K562 (cell line): ENCODE measurements at regions not wholly inside any gene's neighbourhood (a gene's known extent, or its start where the extent isn't known, plus 50 kb on each side); places are given as distances from the start of the nearest gene placed in this dataset.

Experiments used
- ATAC-seq: fragments of 200-7000 bp; cut with Tn5 transposase; 3 replicates; pipeline ENCODE4 v1.9.1; 2020; ENCODE audit warnings: moderate library complexity
- BruUV-seq: library from RNA; stranded (reverse); fragments of 400-500 nt; replicated peaks from 2 replicates; lab custom pipeline; 2021; lab: Mats Ljungman, UMichigan
- CTCF ChIA-PET: fragments of 300-600 bp; formaldehyde crosslinking; extraction: SDS; loops from one replicate; lab custom pipeline; 2021; ENCODE audit warnings: low intra/inter-chr PET ratio; lab: Yijun Ruan, JAX
- POLR2A ChIA-PET: fragments of 300-600, 350-650 bp; sonication (Branson Sonifier 250); formaldehyde crosslinking; extraction: SDS; loops from one replicate; lab custom pipeline; 2021; ENCODE audit warnings: antibody characterized with exemption, inconsistent platforms; lab: Yijun Ruan, JAX
- DNase-seq, 4 experiments: peaks; one replicate each; pipeline versions ENCODE4 v3.0.0 to v3.0.0-alpha.2; 2011 to 2018; ENCODE audit warnings: low spot score in 3 of 4, mixed read lengths in 3 of 4; ENCODE audit errors: extremely low read depth in 1 of 4
- FAIRE-seq: peaks from 2 replicates; lab custom pipeline; 2011; peaks lifted over from hg19 to GRCh38; lab: Jason Lieb, UNC
- H2AFZ ChIP-seq: 2 replicates; pipeline ENCODE4 v1.6.0; 2011; ENCODE audit warnings: low read depth, low read length, control low read depth, inconsistent platforms
- H3K27ac ChIP-seq: fragments of 200-600 bp; 3 replicates; pipeline ENCODE4 v1.8.0; 2011; ENCODE audit warnings: low read depth, mild to moderate bottlenecking, control low read depth, inconsistent platforms, low read length, moderate library complexity, mixed read lengths; ENCODE audit errors: extremely low read depth
- H3K27me3 ChIP-seq, 2 experiments: fragments of 300-600 bp in 1 of 2; 2 replicates in 1 of 2; 3 replicates in 1 of 2; pipeline versions ENCODE4 v1.6.0 to v1.8.0; 2011; ENCODE audit warnings: inconsistent platforms in 2 of 2, low read length in 2 of 2, mild to moderate bottlenecking in 1 of 2, mixed read lengths in 1 of 2, moderate library complexity in 1 of 2; ENCODE audit not compliant: control insufficient read depth in 2 of 2, insufficient read depth in 2 of 2
- H3K36me3 ChIP-seq: fragments of 300-600 bp; 3 replicates; pipeline ENCODE4 v1.8.0; 2011; ENCODE audit warnings: mild to moderate bottlenecking, low read length, inconsistent platforms; ENCODE audit not compliant: control insufficient read depth, insufficient read depth
- H3K4me1 ChIP-seq, 2 experiments: fragments of 200-600 bp in 1 of 2; replicated peaks in 1 of 2; 2 replicates in 1 of 2; 3 replicates in 1 of 2; pipeline versions ENCODE4 v1.5.1 to v1.8.0; 2011; ENCODE audit warnings: inconsistent platforms in 2 of 2, low read length in 2 of 2, mild to moderate bottlenecking in 1 of 2, mixed read lengths in 1 of 2, moderate library complexity in 1 of 2; ENCODE audit not compliant: control insufficient read depth in 2 of 2, insufficient read depth in 2 of 2
- H3K4me2 ChIP-seq: 2 replicates; pipeline ENCODE4 v1.6.1; 2011; ENCODE audit warnings: low read length, control low read depth, inconsistent platforms, mixed read lengths; ENCODE audit not compliant: insufficient read depth
- H3K4me3 ChIP-seq: fragments of 200-600 bp; sonication (generic), shearing (Covaris generic); 2 replicates; pipeline ENCODE4 v1.5.1; 2016; ENCODE audit warnings: control low read depth, inconsistent platforms
- H3K79me2 ChIP-seq: fragments of 200-600 bp; 3 replicates; pipeline ENCODE4 v1.8.0; 2011; ENCODE audit warnings: low read length, inconsistent platforms; ENCODE audit not compliant: control insufficient read depth, insufficient read depth
- H3K9ac ChIP-seq, 2 experiments: 2 replicates each; pipeline versions ENCODE4 v1.6.0 to v1.6.1; 2011; ENCODE audit warnings: low read depth in 2 of 2, low read length in 2 of 2, control low read depth in 1 of 2, inconsistent platforms in 1 of 2, mild to moderate bottlenecking in 1 of 2, mixed read lengths in 1 of 2; ENCODE audit not compliant: insufficient read depth in 1 of 2
- H3K9me1 ChIP-seq: one replicate; pipeline ENCODE4 v1.6.0; 2011; ENCODE audit warnings: inconsistent platforms, mild to moderate bottlenecking, low read length, moderate library complexity; ENCODE audit not compliant: control insufficient read depth, insufficient read depth
- H3K9me3 ChIP-seq: replicated peaks from 2 replicates; pipeline ENCODE4 v1.5.1; 2011; ENCODE audit warnings: low read depth, low read length, inconsistent platforms; ENCODE audit not compliant: control insufficient read depth, insufficient read depth
- H4K20me1 ChIP-seq: replicated peaks from 2 replicates; pipeline ENCODE4 v1.6.1; 2011; ENCODE audit warnings: low read length, inconsistent platforms, mixed read lengths; ENCODE audit not compliant: control insufficient read depth, insufficient read depth
- CBFA2T2 ChIP-seq: fragments of 450-650 bp; conservative IDR thresholded peaks from 2 replicates; pipeline ENCODE4 v1.6.1; 2017; ENCODE audit warnings: mild to moderate bottlenecking
- CBX5 ChIP-seq: IDR thresholded peaks from 2 replicates; pipeline ENCODE4 v1.6.1; 2014; ENCODE audit warnings: low read depth, borderline replicate concordance
- CREBBP ChIP-seq: IDR thresholded peaks from one replicate; pipeline ENCODE4 v1.6.1; 2012; ENCODE audit warnings: low read depth, mild to moderate bottlenecking, control low read depth, inconsistent platforms, low read length
- GATAD2B ChIP-seq: fragments of 450-650 bp; IDR thresholded peaks from 2 replicates; pipeline ENCODE4 v1.6.1; 2017; ENCODE audit warnings: mild to moderate bottlenecking, borderline replicate concordance
- GTF2F1 ChIP-seq: IDR thresholded peaks from 2 replicates; pipeline ENCODE4 v1.6.1; 2011; ENCODE audit warnings: low read depth, low read length, improper control_type of control experiment
- HEY1 ChIP-seq: fragments of 250-450 bp; sonication (Bioruptor Pico); IDR thresholded peaks from 2 replicates; pipeline ENCODE4 v1.5.0; 2020; ENCODE audit warnings: mild to moderate bottlenecking, moderate library complexity, borderline replicate concordance
- LCOR ChIP-seq: sonication (generic); formaldehyde crosslinking; IDR thresholded peaks from 2 replicates; pipeline ENCODE4 v1.8.0; 2022; ENCODE audit warnings: mild to moderate bottlenecking, missing genetic modification reagents
- MAFF ChIP-seq: IDR thresholded peaks from 2 replicates; pipeline ENCODE4 v1.6.1; 2012; ENCODE audit warnings: low read length, improper control_type of control experiment
- POLR2AphosphoS5 ChIP-seq: IDR thresholded peaks from 2 replicates; pipeline ENCODE4 v1.6.1; 2011; ENCODE audit warnings: mild to moderate bottlenecking, low read depth, low read length, moderate library complexity; ENCODE audit not compliant: control insufficient read depth, insufficient read depth
- SMC3 ChIP-seq: conservative IDR thresholded peaks from 2 replicates; pipeline ENCODE4 v1.6.1; 2011; ENCODE audit warnings: low read depth, low read length, improper control_type of control experiment; ENCODE audit not compliant: insufficient read depth
- ZFP30 ChIP-seq: fragments of 250-450 bp; sonication (Bioruptor Pico); IDR thresholded peaks from 2 replicates; pipeline ENCODE4 v1.8.0; 2022; ENCODE audit warnings: moderate library complexity, mild to moderate bottlenecking, inconsistent platforms, borderline replicate concordance
- ZNF134 ChIP-seq: fragments of 250-450 bp; sonication (Bioruptor Pico); conservative IDR thresholded peaks from 2 replicates; pipeline ENCODE4 v1.4.0; 2020
- ZNF431 ChIP-seq: sonication (generic); formaldehyde crosslinking; IDR thresholded peaks from 2 replicates; pipeline ENCODE4 v1.8.0; 2022; ENCODE audit warnings: mild to moderate bottlenecking, missing genetic modification reagents
- ZNF77 ChIP-seq: fragments of 250-450 bp; sonication (Bioruptor Pico); IDR thresholded peaks from 2 replicates; pipeline ENCODE4 v1.5.0; 2020
- WGBS: fragments of 100-300 bp; shearing (Covaris generic); methylation state at CpG from one replicate; pipeline ENCODE4 v1.1.6; 2016; ENCODE audit warnings: low coverage, mixed read lengths; ENCODE audit not compliant: insufficient coverage; ENCODE audit errors: missing lambda C conversion rate; 5-methylcytosine and 5-hydroxymethylcytosine counted together
- in situ Hi-C: fragments of 300-500 bp; cut with MboI; formaldehyde crosslinking; loops from 4 replicates; pipeline ENCODE4 v1.15.0; 2018; ENCODE audit warnings: inconsistent platforms, mixed read lengths
- intact Hi-C: fragments of 100-400 bp; cut with micrococcal nuclease; formaldehyde crosslinking; loops from 2 replicates; pipeline ENCODE4 v1.14.2; 2022
- TF ChIP-seq, protein P1 (sequence below): fragments of 200-600 bp; sonication (generic); IDR thresholded peaks from one replicate; pipeline ENCODE4 v1.6.1; 2012; ENCODE audit warnings: mild to moderate bottlenecking, low read depth, low read length, inconsistent platforms

- ATAC-seq = no peak
- TF ChIP-seq CREBBP (no peak), CBFA2T2 (no peak), HEY1 (CRISPR knock-in tag) (no peak), CBX5 (no peak), ZNF431 (no peak), ZNF77 (CRISPR knock-in tag) (no peak), ZFP30 (CRISPR knock-in tag) (no peak), ZNF134 (no peak), GATAD2B (no peak), MAFF (no peak), GTF2F1 (no peak), LCOR (CRISPR knock-in tag) (no peak), SMC3 (no peak), POLR2AphosphoS5 (no peak)
- TF ChIP-seq, protein P1, sequence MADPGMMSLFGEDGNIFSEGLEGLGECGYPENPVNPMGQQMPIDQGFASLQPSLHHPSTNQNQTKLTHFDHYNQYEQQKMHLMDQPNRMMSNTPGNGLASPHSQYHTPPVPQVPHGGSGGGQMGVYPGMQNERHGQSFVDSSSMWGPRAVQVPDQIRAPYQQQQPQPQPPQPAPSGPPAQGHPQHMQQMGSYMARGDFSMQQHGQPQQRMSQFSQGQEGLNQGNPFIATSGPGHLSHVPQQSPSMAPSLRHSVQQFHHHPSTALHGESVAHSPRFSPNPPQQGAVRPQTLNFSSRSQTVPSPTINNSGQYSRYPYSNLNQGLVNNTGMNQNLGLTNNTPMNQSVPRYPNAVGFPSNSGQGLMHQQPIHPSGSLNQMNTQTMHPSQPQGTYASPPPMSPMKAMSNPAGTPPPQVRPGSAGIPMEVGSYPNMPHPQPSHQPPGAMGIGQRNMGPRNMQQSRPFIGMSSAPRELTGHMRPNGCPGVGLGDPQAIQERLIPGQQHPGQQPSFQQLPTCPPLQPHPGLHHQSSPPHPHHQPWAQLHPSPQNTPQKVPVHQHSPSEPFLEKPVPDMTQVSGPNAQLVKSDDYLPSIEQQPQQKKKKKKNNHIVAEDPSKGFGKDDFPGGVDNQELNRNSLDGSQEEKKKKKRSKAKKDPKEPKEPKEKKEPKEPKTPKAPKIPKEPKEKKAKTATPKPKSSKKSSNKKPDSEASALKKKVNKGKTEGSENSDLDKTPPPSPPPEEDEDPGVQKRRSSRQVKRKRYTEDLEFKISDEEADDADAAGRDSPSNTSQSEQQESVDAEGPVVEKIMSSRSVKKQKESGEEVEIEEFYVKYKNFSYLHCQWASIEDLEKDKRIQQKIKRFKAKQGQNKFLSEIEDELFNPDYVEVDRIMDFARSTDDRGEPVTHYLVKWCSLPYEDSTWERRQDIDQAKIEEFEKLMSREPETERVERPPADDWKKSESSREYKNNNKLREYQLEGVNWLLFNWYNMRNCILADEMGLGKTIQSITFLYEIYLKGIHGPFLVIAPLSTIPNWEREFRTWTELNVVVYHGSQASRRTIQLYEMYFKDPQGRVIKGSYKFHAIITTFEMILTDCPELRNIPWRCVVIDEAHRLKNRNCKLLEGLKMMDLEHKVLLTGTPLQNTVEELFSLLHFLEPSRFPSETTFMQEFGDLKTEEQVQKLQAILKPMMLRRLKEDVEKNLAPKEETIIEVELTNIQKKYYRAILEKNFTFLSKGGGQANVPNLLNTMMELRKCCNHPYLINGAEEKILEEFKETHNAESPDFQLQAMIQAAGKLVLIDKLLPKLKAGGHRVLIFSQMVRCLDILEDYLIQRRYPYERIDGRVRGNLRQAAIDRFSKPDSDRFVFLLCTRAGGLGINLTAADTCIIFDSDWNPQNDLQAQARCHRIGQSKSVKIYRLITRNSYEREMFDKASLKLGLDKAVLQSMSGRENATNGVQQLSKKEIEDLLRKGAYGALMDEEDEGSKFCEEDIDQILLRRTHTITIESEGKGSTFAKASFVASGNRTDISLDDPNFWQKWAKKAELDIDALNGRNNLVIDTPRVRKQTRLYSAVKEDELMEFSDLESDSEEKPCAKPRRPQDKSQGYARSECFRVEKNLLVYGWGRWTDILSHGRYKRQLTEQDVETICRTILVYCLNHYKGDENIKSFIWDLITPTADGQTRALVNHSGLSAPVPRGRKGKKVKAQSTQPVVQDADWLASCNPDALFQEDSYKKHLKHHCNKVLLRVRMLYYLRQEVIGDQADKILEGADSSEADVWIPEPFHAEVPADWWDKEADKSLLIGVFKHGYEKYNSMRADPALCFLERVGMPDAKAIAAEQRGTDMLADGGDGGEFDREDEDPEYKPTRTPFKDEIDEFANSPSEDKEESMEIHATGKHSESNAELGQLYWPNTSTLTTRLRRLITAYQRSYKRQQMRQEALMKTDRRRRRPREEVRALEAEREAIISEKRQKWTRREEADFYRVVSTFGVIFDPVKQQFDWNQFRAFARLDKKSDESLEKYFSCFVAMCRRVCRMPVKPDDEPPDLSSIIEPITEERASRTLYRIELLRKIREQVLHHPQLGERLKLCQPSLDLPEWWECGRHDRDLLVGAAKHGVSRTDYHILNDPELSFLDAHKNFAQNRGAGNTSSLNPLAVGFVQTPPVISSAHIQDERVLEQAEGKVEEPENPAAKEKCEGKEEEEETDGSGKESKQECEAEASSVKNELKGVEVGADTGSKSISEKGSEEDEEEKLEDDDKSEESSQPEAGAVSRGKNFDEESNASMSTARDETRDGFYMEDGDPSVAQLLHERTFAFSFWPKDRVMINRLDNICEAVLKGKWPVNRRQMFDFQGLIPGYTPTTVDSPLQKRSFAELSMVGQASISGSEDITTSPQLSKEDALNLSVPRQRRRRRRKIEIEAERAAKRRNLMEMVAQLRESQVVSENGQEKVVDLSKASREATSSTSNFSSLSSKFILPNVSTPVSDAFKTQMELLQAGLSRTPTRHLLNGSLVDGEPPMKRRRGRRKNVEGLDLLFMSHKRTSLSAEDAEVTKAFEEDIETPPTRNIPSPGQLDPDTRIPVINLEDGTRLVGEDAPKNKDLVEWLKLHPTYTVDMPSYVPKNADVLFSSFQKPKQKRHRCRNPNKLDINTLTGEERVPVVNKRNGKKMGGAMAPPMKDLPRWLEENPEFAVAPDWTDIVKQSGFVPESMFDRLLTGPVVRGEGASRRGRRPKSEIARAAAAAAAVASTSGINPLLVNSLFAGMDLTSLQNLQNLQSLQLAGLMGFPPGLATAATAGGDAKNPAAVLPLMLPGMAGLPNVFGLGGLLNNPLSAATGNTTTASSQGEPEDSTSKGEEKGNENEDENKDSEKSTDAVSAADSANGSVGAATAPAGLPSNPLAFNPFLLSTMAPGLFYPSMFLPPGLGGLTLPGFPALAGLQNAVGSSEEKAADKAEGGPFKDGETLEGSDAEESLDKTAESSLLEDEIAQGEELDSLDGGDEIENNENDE = no peak
These were observed 195.2 kb upstream of the PUDP start for GRCh38 chrX:7343181-7343580.

More at GRCh38 chrX:7343181-7343580, 195.2 kb upstream of the PUDP start:
- H3K27ac ChIP-seq = no peak overlapping the region
- DNase-seq (no peak), FAIRE-seq (no peak)
- no peak overlapping the region for H3K9ac ChIP-seq
- WGBS = 9% methylated on average over 1 of the region's 3 CpGs
- CTCF ChIA-PET = no interaction called here
- no TSS peak for BruUV-seq
- no peak overlapping the region for H2AFZ ChIP-seq
- H3K4me2 ChIP-seq = no peak overlapping the region
- POLR2A ChIA-PET = no interaction called here
- no peaks in the 10 kb centered on the region for H3K36me3 ChIP-seq
- H3K4me1 ChIP-seq = no peaks in the 10 kb centered on the region
- H3K27me3 ChIP-seq = no peaks in the 10 kb centered on the region
- H3K79me2 ChIP-seq = no peaks in the 10 kb centered on the region
- H3K4me3 ChIP-seq = no peak overlapping the region
- H3K9me3 ChIP-seq = no peaks in the 10 kb centered on the region
- no peaks in the 10 kb centered on the region for H4K20me1 ChIP-seq
- no peaks in the 10 kb centered on the region for H3K9me1 ChIP-seq
- intact Hi-C loops (no loop called here), in situ Hi-C loops (no loop called here)
